ENCODE measurements at regions not wholly inside any gene's neighbourhood (a gene's known extent, or its start where the extent isn't known, plus 50 kb on each side); places are given as distances from the start of the nearest gene placed in this dataset.

DNA sequence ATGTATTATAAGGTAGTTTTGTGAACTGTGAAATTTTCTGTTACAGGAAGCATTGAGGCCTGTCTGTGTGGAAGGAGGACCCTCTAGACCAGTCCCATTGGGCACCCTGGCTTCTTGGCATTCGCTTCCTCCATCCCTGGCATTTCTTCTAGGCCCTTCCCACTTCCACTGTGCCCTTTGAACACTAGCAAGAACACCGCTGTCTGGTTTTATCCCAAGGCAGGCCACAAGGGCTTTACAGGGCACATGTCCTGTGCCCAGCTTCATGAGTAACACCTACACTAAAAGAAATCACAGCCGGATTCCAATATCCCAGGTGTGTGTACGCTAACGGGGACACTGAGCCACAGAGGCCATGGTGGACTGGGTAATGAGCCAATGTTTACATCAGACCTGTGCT is 99.8 kb downstream of the ADRB2 start:
- Histone ChIP-seq H4K20me1 (ENCODE audit: insufficient read depth) (no peaks in the 10 kb centered on the region), H3K9me3 (ENCODE audit: low read depth) (no peaks in the 10 kb centered on the region), H3K9me2 (ENCODE audit: insufficient read depth) (no peaks in the 10 kb centered on the region), H3K4me1 (ENCODE audit: insufficient read depth) (peaks cover 9% of the 10 kb centered on the region; the same call in 1 of the 2 replicates), H3K4me3 (no peak overlapping the region), H3K27ac (no peak overlapping the region), H3K4me2 (ENCODE audit: unreplicated experiment) (no peak overlapping the region), H3K79me2 (ENCODE audit: insufficient read depth) (no peaks in the 10 kb centered on the region), H2AFZ (no peak overlapping the region), H3K9ac (no peak overlapping the region), H3K36me3 (ENCODE audit: low read depth) (no peaks in the 10 kb centered on the region), H3F3A (ENCODE audit: insufficient read depth) (peaks cover 6% of the 10 kb centered on the region), H3K27me3 (replicated peaks; ENCODE audit: insufficient read depth) (peaks cover 5% of the 10 kb centered on the region; the same call in 1 of the 2 replicates)
- TF ChIP-seq EZH2 (IDR thresholded peaks at IDR 0.05; ENCODE audit: insufficient read depth, poor library complexity, severe bottlenecking) (no peak), EZH2phosphoT487 (IDR thresholded peaks at IDR 0.05; ENCODE audit: insufficient read depth, low read depth) (no peak)
- in situ Hi-C loops (cut with MboI) = no loop called here
- DNase-seq = no peak
- 94 to 97% methylated on average over 5 of the region's 5 CpGs for WGBS, 2 experiments (ENCODE audit: low coverage in 1 of 2, low lambda C conversion rate in 2 of 2, missing lambda C conversion rate in 2 of 2)

DNA sequence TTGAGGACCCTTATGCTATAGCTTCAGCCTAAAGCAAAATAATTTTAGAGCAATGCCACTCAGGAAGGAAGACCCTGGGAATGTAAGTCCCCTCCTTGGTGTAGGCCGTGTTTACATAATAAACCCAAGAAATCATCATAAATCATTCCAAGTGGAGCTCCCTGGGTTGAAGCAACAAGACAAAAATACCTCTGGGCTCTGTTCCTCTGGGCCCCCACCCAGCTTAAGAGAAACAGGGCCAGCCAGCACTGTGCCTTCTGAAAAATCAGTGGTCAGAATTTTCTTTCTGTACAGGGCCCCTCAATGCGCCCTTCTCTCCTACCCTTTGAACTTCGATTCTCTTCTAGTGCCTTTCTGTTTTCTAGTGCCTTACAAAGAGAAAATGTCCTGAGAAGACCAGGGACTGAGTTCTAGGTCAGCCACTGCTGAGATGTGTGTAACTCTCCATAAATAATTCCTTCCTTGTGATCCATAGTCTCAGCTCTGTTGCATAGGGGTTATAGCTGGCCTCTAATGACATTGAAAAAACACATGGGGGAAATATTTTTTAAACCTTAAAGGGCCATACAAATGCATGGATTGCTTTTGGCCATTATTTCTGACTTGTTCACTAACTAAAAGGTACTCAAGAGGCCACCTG is 101.0 kb downstream of the ADRB2 start:
- no peaks in the 10 kb centered on the region for H3K79me2 ChIP-seq (ENCODE audit: insufficient read depth)
- in situ Hi-C loops (cut with MboI) = no loop called here
- H3K27ac ChIP-seq = no peak overlapping the region

DNA sequence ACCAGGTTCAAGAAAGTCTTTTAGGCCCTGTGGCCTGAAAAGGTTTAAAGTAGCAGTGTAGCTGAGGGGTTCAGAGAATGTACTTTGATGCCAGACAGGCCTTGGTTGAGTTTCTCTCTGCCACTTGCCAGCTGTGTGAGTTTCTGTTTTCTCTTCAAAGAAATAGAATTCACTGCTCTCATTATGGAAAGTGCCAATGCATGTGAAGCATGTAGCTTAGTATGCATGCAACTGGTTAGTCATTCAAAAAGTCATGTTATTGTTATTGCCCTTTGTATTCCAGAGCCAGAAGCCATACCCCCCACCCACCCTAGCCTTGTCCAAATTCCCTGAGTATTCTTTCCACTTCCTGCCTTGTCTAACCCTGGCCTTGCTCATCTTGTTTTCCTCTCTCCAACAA is 101.7 kb downstream of the ADRB2 start:
- no peak overlapping the region for H3K27ac ChIP-seq
- no peaks in the 10 kb centered on the region for H3K9me2 ChIP-seq (ENCODE audit: insufficient read depth)
- H3K4me1 ChIP-seq (ENCODE audit: insufficient read depth) = peaks cover 14% of the 10 kb centered on the region; the same call in 1 of the 2 replicates
- in situ Hi-C loops (cut with MboI) = no loop called here
- H3K36me3 ChIP-seq (ENCODE audit: low read depth) = no peaks in the 10 kb centered on the region
- no peak overlapping the region for H3K4me3 ChIP-seq
- TF ChIP-seq EZH2 (IDR thresholded peaks at IDR 0.05; ENCODE audit: insufficient read depth, poor library complexity, severe bottlenecking) (no peak), EZH2phosphoT487 (IDR thresholded peaks at IDR 0.05; ENCODE audit: insufficient read depth, low read depth) (no peak)
- no peak overlapping the region for H2AFZ ChIP-seq
- H3K79me2 ChIP-seq (ENCODE audit: insufficient read depth) = no peaks in the 10 kb centered on the region
- H3K9ac ChIP-seq = no peak overlapping the region
- H3K27me3 ChIP-seq (replicated peaks; ENCODE audit: insufficient read depth) = no peaks in the 10 kb centered on the region; the same call in 1 of the 2 replicates
- DNase-seq = peak; percentile 50
- no peaks in the 10 kb centered on the region for H3K9me3 ChIP-seq (ENCODE audit: low read depth)
- no peak overlapping the region for H3K4me2 ChIP-seq (ENCODE audit: unreplicated experiment)
- peaks cover 6% of the 10 kb centered on the region for H3F3A ChIP-seq (ENCODE audit: insufficient read depth)
- no peaks in the 10 kb centered on the region for H4K20me1 ChIP-seq (ENCODE audit: insufficient read depth)

More for the DNA sequence above, 101.0 kb downstream of the ADRB2 start:
- H3K36me3 ChIP-seq (ENCODE audit: low read depth) = no peaks in the 10 kb centered on the region
- no peaks in the 10 kb centered on the region for H4K20me1 ChIP-seq (ENCODE audit: insufficient read depth)
- no peak overlapping the region for H2AFZ ChIP-seq
- 62 to 72% methylated on average over 3 of the region's 3 CpGs for WGBS, 2 experiments (ENCODE audit: low coverage in 1 of 2, low lambda C conversion rate in 2 of 2, missing lambda C conversion rate in 2 of 2)
- H3K4me2 ChIP-seq (ENCODE audit: unreplicated experiment) = no peak overlapping the region
- no peak for DNase-seq
- H3K4me1 ChIP-seq (ENCODE audit: insufficient read depth) = peaks cover 11% of the 10 kb centered on the region; the same call in 1 of the 2 replicates
- no peaks in the 10 kb centered on the region for H3K9me2 ChIP-seq (ENCODE audit: insufficient read depth)
- H3F3A ChIP-seq (ENCODE audit: insufficient read depth) = peaks cover 6% of the 10 kb centered on the region
- no peaks in the 10 kb centered on the region for H3K9me3 ChIP-seq (ENCODE audit: low read depth)
- no peaks in the 10 kb centered on the region; the same call in 1 of the 2 replicates for H3K27me3 ChIP-seq (replicated peaks; ENCODE audit: insufficient read depth)
- H3K9ac ChIP-seq = no peak overlapping the region
- no peak for TF ChIP-seq EZH2 (IDR thresholded peaks at IDR 0.05; ENCODE audit: insufficient read depth, poor library complexity, severe bottlenecking)
- no peak for TF ChIP-seq EZH2phosphoT487 (IDR thresholded peaks at IDR 0.05; ENCODE audit: insufficient read depth, low read depth)
- no peak overlapping the region for H3K4me3 ChIP-seq

DNA sequence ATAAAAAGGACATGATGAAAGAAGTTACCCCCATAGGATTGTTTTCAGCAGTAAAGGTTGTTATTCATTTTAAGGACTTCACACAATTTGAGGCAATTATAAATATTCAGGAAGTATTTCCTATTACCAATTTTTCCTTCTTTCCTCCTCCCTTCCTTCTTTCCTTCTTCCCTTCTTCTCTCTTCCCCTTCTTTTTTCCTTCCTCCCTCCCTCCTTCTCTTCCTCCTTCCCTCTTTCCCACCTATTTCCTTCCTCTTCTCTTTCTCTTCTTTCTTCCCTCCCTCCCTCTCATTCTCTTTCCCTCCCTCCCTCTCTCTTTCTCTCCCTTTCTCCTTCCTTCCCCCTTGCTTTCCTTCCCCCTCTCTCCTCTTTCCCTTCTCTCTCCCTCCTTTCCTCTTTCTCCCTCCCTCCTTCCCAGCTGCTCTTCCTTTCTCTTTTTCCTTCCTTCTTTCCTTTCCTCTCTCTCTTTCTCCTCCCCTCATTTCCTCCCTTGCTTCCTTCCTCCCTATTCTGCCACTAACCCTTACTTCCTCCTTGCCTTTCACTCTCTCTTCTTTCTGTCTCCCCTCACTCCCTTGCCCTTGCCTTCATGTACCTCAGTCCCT is 105.1 kb downstream of the ADRB2 start:
- Histone ChIP-seq H3K9me2 (ENCODE audit: insufficient read depth) (no peaks in the 10 kb centered on the region), H3K79me2 (ENCODE audit: insufficient read depth) (no peaks in the 10 kb centered on the region), H3K27ac (no peak overlapping the region), H3K4me2 (ENCODE audit: unreplicated experiment) (no peak overlapping the region), H3K27me3 (replicated peaks; ENCODE audit: insufficient read depth) (no peaks in the 10 kb centered on the region; the same call in 1 of the 2 replicates), H3K9ac (no peak overlapping the region), H3F3A (ENCODE audit: insufficient read depth) (peaks cover 6% of the 10 kb centered on the region), H3K4me1 (ENCODE audit: insufficient read depth) (peaks cover 14% of the 10 kb centered on the region; the same call in 1 of the 2 replicates), H3K9me3 (ENCODE audit: low read depth) (no peaks in the 10 kb centered on the region), H3K4me3 (no peak overlapping the region), H4K20me1 (ENCODE audit: insufficient read depth) (no peaks in the 10 kb centered on the region), H2AFZ (no peak overlapping the region), H3K36me3 (ENCODE audit: low read depth) (no peaks in the 10 kb centered on the region)
- TF ChIP-seq EZH2 (IDR thresholded peaks at IDR 0.05; ENCODE audit: insufficient read depth, poor library complexity, severe bottlenecking) (no peak), EZH2phosphoT487 (IDR thresholded peaks at IDR 0.05; ENCODE audit: insufficient read depth, low read depth) (no peak)
- in situ Hi-C loops (cut with MboI) = no loop called here
- DNase-seq = no peak

Data from GM23248 (cell line).